SU-DHL-6 (cell line): ENCODE measurements at regions not wholly inside any gene's neighbourhood (a gene's known extent, or its start where the extent isn't known, plus 50 kb on each side); places are given as distances from the start of the nearest gene placed in this dataset.

Experiments used
- H2AFZ ChIP-seq: fragments of 200-600 bp; sonication (generic); 2 replicates; pipeline ENCODE4 v1.6.1; 2014; ENCODE audit warnings: low read depth, mild to moderate bottlenecking, moderate library complexity, mixed read lengths, antibody characterized with exemption, low read length; ENCODE audit not compliant: severe bottlenecking
- H3F3A ChIP-seq: fragments of 200-600 bp; shearing (Covaris generic); 2 replicates; pipeline ENCODE4 v1.6.0; 2016; ENCODE audit warnings: antibody characterized with exemption, mild to moderate bottlenecking; ENCODE audit not compliant: insufficient read depth
- H3K27ac ChIP-seq: fragments of 200-600 bp; sonication (generic); 2 replicates; pipeline ENCODE4 v1.5.1; 2016; ENCODE audit warnings: low read depth, mild to moderate bottlenecking, low read length, moderate library complexity, mixed read lengths
- H3K27me3 ChIP-seq: fragments of 200-600 bp; sonication (generic), shearing (Covaris generic); 2 replicates; pipeline ENCODE4 v1.6.0; 2014; ENCODE audit warnings: mild to moderate bottlenecking, low read length
- H3K36me3 ChIP-seq: fragments of 200-600 bp; sonication (generic); 2 replicates; pipeline ENCODE4 v1.6.1; 2014; ENCODE audit warnings: mild to moderate bottlenecking, low read length, mixed read lengths
- H3K4me2 ChIP-seq: fragments of 300-600, 200-600 bp; shearing (Covaris generic), sonication (generic); 2 replicates; pipeline ENCODE4 v1.6.0; 2014; ENCODE audit warnings: low read length, low read depth, mild to moderate bottlenecking; ENCODE audit not compliant: poor library complexity, severe bottlenecking
- H3K4me3 ChIP-seq: fragments of 200-600 bp; sonication (generic); 2 replicates; pipeline ENCODE4 v1.5.1; 2014; ENCODE audit warnings: antibody characterized with exemption, low read length, mild to moderate bottlenecking, mixed read lengths; ENCODE audit not compliant: insufficient read depth, poor library complexity, severe bottlenecking
- H3K79me2 ChIP-seq: fragments of 200-600 bp; sonication (generic); 2 replicates; pipeline ENCODE4 v1.6.1; 2014; ENCODE audit warnings: mild to moderate bottlenecking, low read length, moderate library complexity; ENCODE audit not compliant: insufficient read depth
- H3K9ac ChIP-seq: fragments of 200-600 bp; sonication (generic); 2 replicates; pipeline ENCODE4 v1.7.0; 2014; ENCODE audit warnings: mild to moderate bottlenecking, low read length
- H3K9me2 ChIP-seq: fragments of 200-600 bp; sonication (generic); replicated peaks from 2 replicates; pipeline ENCODE4 v1.6.1; 2014; ENCODE audit warnings: low read length; ENCODE audit not compliant: insufficient read depth
- H3K9me3 ChIP-seq: fragments of 200-600 bp; sonication (generic); 2 replicates; pipeline ENCODE4 v1.6.1; 2014; ENCODE audit warnings: low read length, mixed read lengths; ENCODE audit not compliant: insufficient read depth
- H4K20me1 ChIP-seq: fragments of 200-600 bp; sonication (generic); 2 replicates; pipeline ENCODE4 v1.6.1; 2014; ENCODE audit warnings: low read depth, mild to moderate bottlenecking, antibody characterized with exemption, low read length, moderate library complexity, mixed read lengths
- EZH2phosphoT487 ChIP-seq: fragments of 200-600 bp; sonication (generic), shearing (Covaris generic); conservative IDR thresholded peaks from 2 replicates; pipeline ENCODE4 v1.6.1; 2018; ENCODE audit warnings: mild to moderate bottlenecking, antibody characterized with exemption, low read length, moderate library complexity, mixed read lengths
- TF ChIP-seq, protein P1 (sequence below): fragments of 200-600 bp; sonication (generic); IDR thresholded peaks from one replicate; pipeline ENCODE4 v1.5.1; 2017; ENCODE audit warnings: antibody characterized with exemption, mild to moderate bottlenecking, low read length, moderate library complexity; ENCODE audit not compliant: insufficient read depth, poor library complexity, severe bottlenecking

GRCh38 chr15:62854420-62855084 lies 188.0 kb upstream of the TPM1 start:
- no peak overlapping the region for H3K27ac ChIP-seq
- H3F3A ChIP-seq, result no peaks in the 10 kb centered on the region
- no peaks in the 10 kb centered on the region for H3K9me3 ChIP-seq
- no peaks in the 10 kb centered on the region for H4K20me1 ChIP-seq
- H3K79me2 ChIP-seq, result no peaks in the 10 kb centered on the region
- TF ChIP-seq EZH2phosphoT487, result no peak
- TF ChIP-seq, protein P1, sequence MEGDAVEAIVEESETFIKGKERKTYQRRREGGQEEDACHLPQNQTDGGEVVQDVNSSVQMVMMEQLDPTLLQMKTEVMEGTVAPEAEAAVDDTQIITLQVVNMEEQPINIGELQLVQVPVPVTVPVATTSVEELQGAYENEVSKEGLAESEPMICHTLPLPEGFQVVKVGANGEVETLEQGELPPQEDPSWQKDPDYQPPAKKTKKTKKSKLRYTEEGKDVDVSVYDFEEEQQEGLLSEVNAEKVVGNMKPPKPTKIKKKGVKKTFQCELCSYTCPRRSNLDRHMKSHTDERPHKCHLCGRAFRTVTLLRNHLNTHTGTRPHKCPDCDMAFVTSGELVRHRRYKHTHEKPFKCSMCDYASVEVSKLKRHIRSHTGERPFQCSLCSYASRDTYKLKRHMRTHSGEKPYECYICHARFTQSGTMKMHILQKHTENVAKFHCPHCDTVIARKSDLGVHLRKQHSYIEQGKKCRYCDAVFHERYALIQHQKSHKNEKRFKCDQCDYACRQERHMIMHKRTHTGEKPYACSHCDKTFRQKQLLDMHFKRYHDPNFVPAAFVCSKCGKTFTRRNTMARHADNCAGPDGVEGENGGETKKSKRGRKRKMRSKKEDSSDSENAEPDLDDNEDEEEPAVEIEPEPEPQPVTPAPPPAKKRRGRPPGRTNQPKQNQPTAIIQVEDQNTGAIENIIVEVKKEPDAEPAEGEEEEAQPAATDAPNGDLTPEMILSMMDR, result no peak
- no peaks in the 10 kb centered on the region for H3K36me3 ChIP-seq
- H3K9me2 ChIP-seq, result no peaks in the 10 kb centered on the region
- no peak overlapping the region for H3K4me2 ChIP-seq
- H3K27me3 ChIP-seq, result no peaks in the 10 kb centered on the region
- no peak overlapping the region for H3K9ac ChIP-seq
- H2AFZ ChIP-seq, result no peak overlapping the region
- no peak overlapping the region for H3K4me3 ChIP-seq

DNA sequence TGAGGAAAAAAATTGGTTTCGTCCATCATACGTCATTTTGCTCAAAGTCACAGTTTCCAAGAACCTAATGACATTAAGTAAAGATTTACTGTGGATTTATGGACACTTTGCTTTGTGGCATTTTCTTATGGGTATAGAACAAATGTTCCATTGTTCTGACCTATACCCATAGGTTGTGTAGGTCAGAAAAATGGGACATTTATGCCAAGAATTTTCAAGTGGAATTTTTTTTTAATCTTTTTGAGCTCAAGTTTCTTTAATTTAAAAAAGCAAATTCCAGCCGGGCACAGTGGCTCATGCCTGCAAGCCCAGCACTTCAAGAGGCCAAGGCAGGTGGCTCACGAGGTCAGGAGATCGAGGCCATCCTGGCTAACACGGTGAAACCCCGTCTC lies 187.5 kb upstream of the TPM1 start:
- no peaks in the 10 kb centered on the region for H3K27me3 ChIP-seq
- H3K9ac ChIP-seq, result no peak overlapping the region
- no peak overlapping the region for H3K4me3 ChIP-seq
- TF ChIP-seq, protein P1, result no peak
- TF ChIP-seq EZH2phosphoT487, result no peak
- H4K20me1 ChIP-seq, result no peaks in the 10 kb centered on the region
- H3K4me2 ChIP-seq, result no peak overlapping the region
- H3F3A ChIP-seq, result no peaks in the 10 kb centered on the region
- H3K36me3 ChIP-seq, result no peaks in the 10 kb centered on the region
- H3K9me2 ChIP-seq, result no peaks in the 10 kb centered on the region
- no peak overlapping the region for H2AFZ ChIP-seq
- H3K27ac ChIP-seq, result no peak overlapping the region
- H3K79me2 ChIP-seq, result no peaks in the 10 kb centered on the region
- no peaks in the 10 kb centered on the region for H3K9me3 ChIP-seq

DNA sequence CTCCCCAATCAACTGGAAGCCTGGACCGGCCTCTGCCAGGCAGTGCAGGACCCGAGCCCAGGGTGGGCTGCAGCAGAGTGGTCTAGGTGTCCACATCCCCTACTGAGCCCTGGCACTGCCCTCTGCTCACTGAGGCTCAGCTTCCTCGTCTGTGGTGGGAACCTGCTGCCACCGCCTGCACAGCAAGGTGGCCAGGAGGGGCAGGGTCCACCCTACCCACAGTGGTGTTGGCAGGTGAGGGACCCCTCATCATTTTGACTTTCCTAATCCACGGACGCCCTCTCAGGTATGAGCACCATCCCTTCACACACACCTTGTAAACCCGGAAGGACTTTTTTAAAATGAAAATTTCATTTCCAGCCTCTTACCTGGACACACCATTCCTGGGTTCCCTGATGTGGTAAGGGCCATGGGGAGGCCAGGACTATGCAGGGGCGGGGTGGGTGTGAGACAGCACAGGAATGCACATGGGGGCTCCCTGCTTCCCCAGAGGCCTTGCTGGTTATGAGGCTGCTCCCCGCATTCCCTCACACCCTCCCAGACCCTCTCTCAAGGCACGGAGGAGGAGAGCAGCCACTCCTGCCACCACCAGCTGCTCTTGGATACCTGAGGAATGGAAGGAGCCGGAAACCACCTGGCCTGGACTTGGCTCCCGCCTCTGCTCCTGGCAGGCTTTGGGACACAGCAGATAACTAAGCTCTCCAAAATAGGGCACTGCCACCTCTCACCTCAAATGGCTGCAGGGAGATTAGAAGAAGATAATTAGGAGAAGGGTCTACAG lies 185.9 kb upstream of the TPM1 start:
- Histone ChIP-seq H3K36me3 (no peaks in the 10 kb centered on the region), H3K4me2 (no peak overlapping the region), H2AFZ (no peak overlapping the region), H3F3A (no peaks in the 10 kb centered on the region), H3K9me2 (no peaks in the 10 kb centered on the region), H3K27ac (no peak overlapping the region), H3K9me3 (no peaks in the 10 kb centered on the region), H3K27me3 (no peaks in the 10 kb centered on the region), H3K79me2 (no peaks in the 10 kb centered on the region), H3K9ac (no peak overlapping the region), H3K4me3 (no peak overlapping the region), H4K20me1 (no peaks in the 10 kb centered on the region)
- no peak for TF ChIP-seq EZH2phosphoT487
- TF ChIP-seq, protein P1, result no peak
